ENCODE measurements at regions not wholly inside any gene's neighbourhood (a gene's known extent, or its start where the extent isn't known, plus 50 kb on each side); places are given as distances from the start of the nearest gene placed in this dataset.

GRCh38 chr9:86643946-86644674, 289.9 kb upstream of the TUT7 start:
- WGBS (ENCODE audit: insufficient coverage) = 88% methylated on average over 4 of the region's 7 CpGs

DNA sequence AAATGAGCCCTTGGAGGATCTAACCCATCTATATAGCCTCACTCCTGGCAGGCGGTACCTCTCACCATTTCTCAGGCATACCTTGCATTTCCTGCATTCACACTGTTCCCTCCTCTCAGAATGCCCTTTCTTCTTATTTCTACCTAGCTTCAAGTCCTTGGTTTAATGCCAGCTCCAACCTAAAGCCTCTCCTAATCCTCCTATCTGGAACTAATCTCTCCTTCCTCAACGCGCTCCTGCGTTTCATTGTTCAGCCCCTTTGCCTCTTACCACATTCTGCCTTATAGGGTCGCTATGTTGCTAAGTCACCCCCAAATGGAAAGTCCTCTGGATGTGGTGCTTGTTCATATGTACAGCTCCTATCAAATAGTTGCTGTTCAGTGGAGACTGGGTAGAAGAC, 288.5 kb upstream of the TUT7 start:
- H3K9me3 ChIP-seq (replicated peaks in 1 of 2; ENCODE audit: control insufficient read depth in 1 of 2, insufficient read depth in 1 of 2, low read length in 2 of 2) = no peaks in the 10 kb centered on the region
- H3K27me3 ChIP-seq (ENCODE audit: control insufficient read depth in 2 of 2, insufficient read depth in 2 of 2, low read length in 2 of 2) = peaks cover 0 to 1% of the 10 kb centered on the region in 2 donors
- H3K4me1 ChIP-seq (ENCODE audit: control insufficient read depth in 1 of 2, insufficient read depth in 2 of 2, low read length in 2 of 2) = no peaks in the 10 kb centered on the region
- H3K4me2 ChIP-seq (replicated peaks; ENCODE audit: extremely low read depth, low read length, poor library complexity, severe bottlenecking) = no peak overlapping the region
- no peaks in the 10 kb centered on the region for H4K20me1 ChIP-seq (ENCODE audit: insufficient read depth, low read length)
- intact Hi-C loops (cut with micrococcal nuclease) = no loop called here
- no peaks in the 10 kb centered on the region for H3K79me2 ChIP-seq (ENCODE audit: insufficient read depth, low read length)
- no peak for DNase-seq
- H3K4me3 Mint-ChIP-seq = no peak overlapping the region
- H3K27ac Mint-ChIP-seq = peak overlapping the region in 1 of 7 donors; percentile 8
- peaks cover 0 to 8% (median 3%) of the 10 kb centered on the region in 3 donors for H3K27me3 Mint-ChIP-seq (ENCODE audit: low read depth in 3 of 3)
- no peak overlapping the region for H2AFZ ChIP-seq (ENCODE audit: insufficient read depth, low read depth, low read length, poor library complexity, severe bottlenecking)
- H3K36me3 ChIP-seq (replicated peaks in 1 of 2; ENCODE audit: control insufficient read depth in 1 of 2, insufficient read depth in 2 of 2, low read length in 2 of 2) = no peaks in the 10 kb centered on the region
- WGBS (ENCODE audit: insufficient coverage) = 82% methylated on average over 1 of the region's 5 CpGs
- H3K9me3 Mint-ChIP-seq = peaks cover 0 to 2% (median 0%) of the 10 kb centered on the region in 7 donors
- no peaks in the 10 kb centered on the region for H3K36me3 Mint-ChIP-seq
- TF ChIP-seq CTCF (IDR thresholded peaks at IDR 0.05) = no peak
- H3K4me1 Mint-ChIP-seq = no peaks in the 10 kb centered on the region
- H3K4me3 ChIP-seq (replicated peaks in 1 of 3; ENCODE audit: low read depth in 2 of 3, low read length in 3 of 3) = no peak overlapping the region
- no peak overlapping the region for H3K9ac ChIP-seq (ENCODE audit: insufficient read depth, low read length, poor library complexity, severe bottlenecking)
- H3K27ac ChIP-seq (ENCODE audit: low read depth in 1 of 2, low read length in 2 of 2) = no peak overlapping the region

More at GRCh38 chr9:86643946-86644674, 289.9 kb upstream of the TUT7 start:
- DNase-seq = no peak
- no peak overlapping the region for H3K27ac Mint-ChIP-seq
- Histone ChIP-seq H3K27ac (ENCODE audit: low read depth in 1 of 2, low read length in 2 of 2) (no peak overlapping the region), H3K9ac (ENCODE audit: insufficient read depth, low read length, poor library complexity, severe bottlenecking) (no peak overlapping the region), H3K4me3 (replicated peaks in 1 of 3; ENCODE audit: low read depth in 2 of 3, low read length in 3 of 3) (no peak overlapping the region), H3K36me3 (replicated peaks in 1 of 2; ENCODE audit: control insufficient read depth in 1 of 2, insufficient read depth in 2 of 2, low read length in 2 of 2) (no peaks in the 10 kb centered on the region), H4K20me1 (ENCODE audit: insufficient read depth, low read length) (no peaks in the 10 kb centered on the region), H2AFZ (ENCODE audit: insufficient read depth, low read depth, low read length, poor library complexity, severe bottlenecking) (no peak overlapping the region), H3K4me2 (replicated peaks; ENCODE audit: extremely low read depth, low read length, poor library complexity, severe bottlenecking) (no peak overlapping the region), H3K4me1 (ENCODE audit: control insufficient read depth in 1 of 2, insufficient read depth in 2 of 2, low read length in 2 of 2) (no peaks in the 10 kb centered on the region), H3K79me2 (ENCODE audit: insufficient read depth, low read length) (no peaks in the 10 kb centered on the region), H3K9me3 (replicated peaks in 1 of 2; ENCODE audit: control insufficient read depth in 1 of 2, insufficient read depth in 1 of 2, low read length in 2 of 2) (no peaks in the 10 kb centered on the region), H3K27me3 (ENCODE audit: control insufficient read depth in 2 of 2, insufficient read depth in 2 of 2, low read length in 2 of 2) (no peaks in the 10 kb centered on the region)
- peaks cover 0 to 5% (median 0%) of the 10 kb centered on the region in 7 donors for H3K9me3 Mint-ChIP-seq
- no peaks in the 10 kb centered on the region for H3K4me1 Mint-ChIP-seq
- no peak for TF ChIP-seq CTCF (IDR thresholded peaks at IDR 0.05)
- no peak overlapping the region for H3K4me3 Mint-ChIP-seq
- H3K36me3 Mint-ChIP-seq = no peaks in the 10 kb centered on the region
- H3K27me3 Mint-ChIP-seq (ENCODE audit: low read depth in 3 of 3) = peaks cover 0 to 6% (median 3%) of the 10 kb centered on the region in 3 donors
- intact Hi-C loops (cut with micrococcal nuclease) = no loop called here

All from CD14-positive monocyte (primary cell).